AG10803 (cell line): ENCODE measurements at regions not wholly inside any gene's neighbourhood (a gene's known extent, or its start where the extent isn't known, plus 50 kb on each side); places are given as distances from the start of the nearest gene placed in this dataset.

Experiments used
- DNase-seq: peaks from one replicate; pipeline ENCODE4 v3.0.0; 2010; ENCODE audit warnings: low read depth
- H3K4me3 ChIP-seq: 2 replicates; pipeline ENCODE4 v1.5.1; 2011; ENCODE audit warnings: mild to moderate bottlenecking, low read length, control low read depth
- CTCF ChIP-seq: conservative IDR thresholded peaks from 2 replicates; pipeline ENCODE4 v1.5.1; 2011; ENCODE audit warnings: mild to moderate bottlenecking, low read length, control low read depth, inconsistent platforms

- no peak for TF ChIP-seq CTCF
- DNase-seq, result no peak
These were observed 72.3 kb upstream of the FZD7 start for GRCh38 chr2:201961401-201961800.

GRCh38 chr2:201962774-201963562 lies 70.7 kb upstream of the FZD7 start:
- DNase-seq, result no peak

More at GRCh38 chr2:201961401-201961800, 72.3 kb upstream of the FZD7 start:
- no peak overlapping the region for H3K4me3 ChIP-seq

GRCh38 chr2:201964011-201964410 lies 69.6 kb upstream of the FZD7 start:
- H3K4me3 ChIP-seq, result no peak overlapping the region
- no peak for DNase-seq
- no peak for TF ChIP-seq CTCF

More at GRCh38 chr2:201962774-201963562, 70.7 kb upstream of the FZD7 start:
- no peak for TF ChIP-seq CTCF
- no peak overlapping the region for H3K4me3 ChIP-seq

GRCh38 chr2:201964631-201965206 lies 68.9 kb upstream of the FZD7 start:
- DNase-seq, result peak; percentile 28
- no peak overlapping the region for H3K4me3 ChIP-seq
- no peak for TF ChIP-seq CTCF

GRCh38 chr2:201965550-201965949 lies 68.1 kb upstream of the FZD7 start:
- TF ChIP-seq CTCF, result no peak

GRCh38 chr2:201966691-201967438 lies 66.8 kb upstream of the FZD7 start:
- no peak for DNase-seq
- no peak for TF ChIP-seq CTCF
- H3K4me3 ChIP-seq, result no peak overlapping the region

More at GRCh38 chr2:201965550-201965949, 68.1 kb upstream of the FZD7 start:
- DNase-seq, result no peak
- no peak overlapping the region for H3K4me3 ChIP-seq
